K562 (cell line): ENCODE measurements at regions not wholly inside any gene's neighbourhood (a gene's known extent, or its start where the extent isn't known, plus 50 kb on each side); places are given as distances from the start of the nearest gene placed in this dataset.

Experiments used
- ATAC-seq: fragments of 200-7000 bp; cut with Tn5 transposase; 3 replicates; pipeline ENCODE4 v1.9.1; 2020; ENCODE audit warnings: moderate library complexity
- BruUV-seq: library from RNA; stranded (reverse); fragments of 400-500 nt; replicated peaks from 2 replicates; lab custom pipeline; 2021; lab: Mats Ljungman, UMichigan
- CTCF ChIA-PET: fragments of 300-600 bp; formaldehyde crosslinking; extraction: SDS; loops from one replicate; lab custom pipeline; 2021; ENCODE audit warnings: low intra/inter-chr PET ratio; lab: Yijun Ruan, JAX
- POLR2A ChIA-PET: fragments of 300-600, 350-650 bp; sonication (Branson Sonifier 250); formaldehyde crosslinking; extraction: SDS; loops from one replicate; lab custom pipeline; 2021; ENCODE audit warnings: antibody characterized with exemption, inconsistent platforms; lab: Yijun Ruan, JAX
- DNase-seq, 4 experiments: peaks; one replicate each; pipeline versions ENCODE4 v3.0.0 to v3.0.0-alpha.2; 2011 to 2018; ENCODE audit warnings: low spot score in 3 of 4, mixed read lengths in 3 of 4; ENCODE audit errors: extremely low read depth in 1 of 4
- FAIRE-seq: peaks from 2 replicates; lab custom pipeline; 2011; peaks lifted over from hg19 to GRCh38; lab: Jason Lieb, UNC
- H2AFZ ChIP-seq: 2 replicates; pipeline ENCODE4 v1.6.0; 2011; ENCODE audit warnings: low read depth, low read length, control low read depth, inconsistent platforms
- H3K27ac ChIP-seq: fragments of 200-600 bp; 3 replicates; pipeline ENCODE4 v1.8.0; 2011; ENCODE audit warnings: low read depth, mild to moderate bottlenecking, control low read depth, inconsistent platforms, low read length, moderate library complexity, mixed read lengths; ENCODE audit errors: extremely low read depth
- H3K27me3 ChIP-seq, 2 experiments: fragments of 300-600 bp in 1 of 2; 2 replicates in 1 of 2; 3 replicates in 1 of 2; pipeline versions ENCODE4 v1.6.0 to v1.8.0; 2011; ENCODE audit warnings: inconsistent platforms in 2 of 2, low read length in 2 of 2, mild to moderate bottlenecking in 1 of 2, mixed read lengths in 1 of 2, moderate library complexity in 1 of 2; ENCODE audit not compliant: control insufficient read depth in 2 of 2, insufficient read depth in 2 of 2
- H3K36me3 ChIP-seq: fragments of 300-600 bp; 3 replicates; pipeline ENCODE4 v1.8.0; 2011; ENCODE audit warnings: mild to moderate bottlenecking, low read length, inconsistent platforms; ENCODE audit not compliant: control insufficient read depth, insufficient read depth
- H3K4me1 ChIP-seq, 2 experiments: fragments of 200-600 bp in 1 of 2; replicated peaks in 1 of 2; 2 replicates in 1 of 2; 3 replicates in 1 of 2; pipeline versions ENCODE4 v1.5.1 to v1.8.0; 2011; ENCODE audit warnings: inconsistent platforms in 2 of 2, low read length in 2 of 2, mild to moderate bottlenecking in 1 of 2, mixed read lengths in 1 of 2, moderate library complexity in 1 of 2; ENCODE audit not compliant: control insufficient read depth in 2 of 2, insufficient read depth in 2 of 2
- H3K4me2 ChIP-seq: 2 replicates; pipeline ENCODE4 v1.6.1; 2011; ENCODE audit warnings: low read length, control low read depth, inconsistent platforms, mixed read lengths; ENCODE audit not compliant: insufficient read depth
- H3K4me3 ChIP-seq: fragments of 200-600 bp; sonication (generic), shearing (Covaris generic); 2 replicates; pipeline ENCODE4 v1.5.1; 2016; ENCODE audit warnings: control low read depth, inconsistent platforms
- H3K79me2 ChIP-seq: fragments of 200-600 bp; 3 replicates; pipeline ENCODE4 v1.8.0; 2011; ENCODE audit warnings: low read length, inconsistent platforms; ENCODE audit not compliant: control insufficient read depth, insufficient read depth
- H3K9ac ChIP-seq, 2 experiments: 2 replicates each; pipeline versions ENCODE4 v1.6.0 to v1.6.1; 2011; ENCODE audit warnings: low read depth in 2 of 2, low read length in 2 of 2, control low read depth in 1 of 2, inconsistent platforms in 1 of 2, mild to moderate bottlenecking in 1 of 2, mixed read lengths in 1 of 2; ENCODE audit not compliant: insufficient read depth in 1 of 2
- H3K9me1 ChIP-seq: one replicate; pipeline ENCODE4 v1.6.0; 2011; ENCODE audit warnings: inconsistent platforms, mild to moderate bottlenecking, low read length, moderate library complexity; ENCODE audit not compliant: control insufficient read depth, insufficient read depth
- H3K9me3 ChIP-seq: replicated peaks from 2 replicates; pipeline ENCODE4 v1.5.1; 2011; ENCODE audit warnings: low read depth, low read length, inconsistent platforms; ENCODE audit not compliant: control insufficient read depth, insufficient read depth
- H4K20me1 ChIP-seq: replicated peaks from 2 replicates; pipeline ENCODE4 v1.6.1; 2011; ENCODE audit warnings: low read length, inconsistent platforms, mixed read lengths; ENCODE audit not compliant: control insufficient read depth, insufficient read depth
- DLX4 ChIP-seq: fragments of 250-450 bp; sonication (Bioruptor Pico); IDR thresholded peaks from 2 replicates; pipeline ENCODE4 v1.6.1; 2021; ENCODE audit warnings: mild to moderate bottlenecking
- MED1 ChIP-seq: sonication (generic); formaldehyde crosslinking; IDR thresholded peaks from 2 replicates; pipeline ENCODE4 v1.8.1; 2023; ENCODE audit warnings: missing genetic modification reagents, borderline replicate concordance
- ZBTB7A ChIP-seq: IDR thresholded peaks from 2 replicates; pipeline ENCODE4 v1.6.1; 2011; ENCODE audit warnings: low read depth, mild to moderate bottlenecking, low read length, moderate library complexity, borderline replicate concordance; ENCODE audit not compliant: control insufficient read depth
- ZNF134 ChIP-seq: fragments of 250-450 bp; sonication (Bioruptor Pico); conservative IDR thresholded peaks from 2 replicates; pipeline ENCODE4 v1.4.0; 2020
- ZNF253 ChIP-seq: fragments of 250-450 bp; sonication (Bioruptor Pico); conservative IDR thresholded peaks from 2 replicates; pipeline ENCODE4 v1.6.1; 2021; ENCODE audit warnings: mild to moderate bottlenecking
- ZNF316 ChIP-seq: fragments of 450-650 bp; IDR thresholded peaks from 2 replicates; pipeline ENCODE4 v1.6.1; 2016
- ZNF561 ChIP-seq: fragments of 450-650 bp; formaldehyde crosslinking; conservative IDR thresholded peaks from 2 replicates; pipeline ENCODE4 v1.4.0; 2020; ENCODE audit warnings: mild to moderate bottlenecking, moderate library complexity
- ZNF75A ChIP-seq: fragments of 450-650 bp; formaldehyde crosslinking; IDR thresholded peaks from 2 replicates; pipeline ENCODE4 v1.4.0; 2020; ENCODE audit warnings: mild to moderate bottlenecking
- WGBS: fragments of 100-300 bp; shearing (Covaris generic); methylation state at CpG from one replicate; pipeline ENCODE4 v1.1.6; 2016; ENCODE audit warnings: low coverage, mixed read lengths; ENCODE audit not compliant: insufficient coverage; ENCODE audit errors: missing lambda C conversion rate; 5-methylcytosine and 5-hydroxymethylcytosine counted together
- in situ Hi-C: fragments of 300-500 bp; cut with MboI; formaldehyde crosslinking; loops from 4 replicates; pipeline ENCODE4 v1.15.0; 2018; ENCODE audit warnings: inconsistent platforms, mixed read lengths
- intact Hi-C: fragments of 100-400 bp; cut with micrococcal nuclease; formaldehyde crosslinking; loops from 2 replicates; pipeline ENCODE4 v1.14.2; 2022
- TF ChIP-seq, protein P1 (sequence below): fragments of 450-650 bp; IDR thresholded peaks from 2 replicates; pipeline ENCODE4 v1.6.1; 2016; ENCODE audit warnings: missing biosample characterization, missing genetic modification characterization

GRCh38 chr6:48490658-48491057 lies 379.7 kb upstream of the PTCHD4 start:
- no peaks in the 10 kb centered on the region for H3K4me1 ChIP-seq
- no peaks in the 10 kb centered on the region for H3K9me1 ChIP-seq
- CTCF ChIA-PET, result no interaction called here
- WGBS, result 0% methylated on average over 4 of the region's 4 CpGs
- no peak overlapping the region for H3K4me3 ChIP-seq
- intact Hi-C loops, result no loop called here
- H3K9me3 ChIP-seq, result no peaks in the 10 kb centered on the region
- no peaks in the 10 kb centered on the region for H4K20me1 ChIP-seq
- no peak overlapping the region for H2AFZ ChIP-seq
- POLR2A ChIA-PET, result no interaction called here
- H3K27me3 ChIP-seq, result no peaks in the 10 kb centered on the region
- no peak overlapping the region for H3K4me2 ChIP-seq
- no peak for TF ChIP-seq DLX4 (CRISPR knock-in tag)
- TF ChIP-seq ZBTB7A, result no peak
- TF ChIP-seq, protein P1, sequence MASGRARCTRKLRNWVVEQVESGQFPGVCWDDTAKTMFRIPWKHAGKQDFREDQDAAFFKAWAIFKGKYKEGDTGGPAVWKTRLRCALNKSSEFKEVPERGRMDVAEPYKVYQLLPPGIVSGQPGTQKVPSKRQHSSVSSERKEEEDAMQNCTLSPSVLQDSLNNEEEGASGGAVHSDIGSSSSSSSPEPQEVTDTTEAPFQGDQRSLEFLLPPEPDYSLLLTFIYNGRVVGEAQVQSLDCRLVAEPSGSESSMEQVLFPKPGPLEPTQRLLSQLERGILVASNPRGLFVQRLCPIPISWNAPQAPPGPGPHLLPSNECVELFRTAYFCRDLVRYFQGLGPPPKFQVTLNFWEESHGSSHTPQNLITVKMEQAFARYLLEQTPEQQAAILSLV (tag), result no peak
- TF ChIP-seq ZNF253 (CRISPR knock-in tag), result no peak
- no peak for TF ChIP-seq ZNF75A (CRISPR knock-in tag)
- no peak for TF ChIP-seq ZNF134 (CRISPR knock-in tag)
- no peak for TF ChIP-seq ZNF316
- no peak for TF ChIP-seq MED1 (CRISPR knock-in tag)
- no peak for TF ChIP-seq ZNF561 (CRISPR knock-in tag)
- H3K9ac ChIP-seq, result no peak overlapping the region
- DNase-seq, result no peak
- in situ Hi-C loops, result no loop called here
- ATAC-seq, result no peak
- FAIRE-seq, result no peak
- H3K27ac ChIP-seq, result no peak overlapping the region
- BruUV-seq, result no TSS peak
- H3K79me2 ChIP-seq, result no peaks in the 10 kb centered on the region
- H3K36me3 ChIP-seq, result no peaks in the 10 kb centered on the region
